OCI-LY7 (cell line): ENCODE measurements at regions not wholly inside any gene's neighbourhood (a gene's known extent, or its start where the extent isn't known, plus 50 kb on each side); places are given as distances from the start of the nearest gene placed in this dataset.

Experiments
- CTCF ChIP-seq: fragments of 200-600 bp; sonication (generic); conservative IDR thresholded peaks from 2 replicates; pipeline ENCODE4 v1.5.1; 2014; ENCODE audit warnings: mild to moderate bottlenecking, antibody characterized with exemption, low read length, moderate library complexity, mixed read lengths
- EZH2phosphoT487 ChIP-seq: fragments of 200-600 bp; sonication (generic); IDR thresholded peaks from 2 replicates; pipeline ENCODE4 v1.6.1; 2018; ENCODE audit warnings: low read depth, borderline replicate concordance, mild to moderate bottlenecking, mixed run types, antibody characterized with exemption, low read length, moderate library complexity, mixed read lengths

- TF ChIP-seq EZH2phosphoT487 (no peak), CTCF (peak; percentile 46)
These were observed 130.5 kb downstream of the TENT5D start for GRCh38 chrX:80550722-80551121.
